Neural progenitor cell (in vitro differentiated cells): ENCODE measurements at regions not wholly inside any gene's neighbourhood (a gene's known extent, or its start where the extent isn't known, plus 50 kb on each side); places are given as distances from the start of the nearest gene placed in this dataset.

Source experiments
- DNase-seq: peaks from one replicate; pipeline ENCODE4 v3.0.0-alpha.2; 2016; ENCODE audit warnings: low spot score
- H2AFZ ChIP-seq: fragments of 200-600 bp; sonication (generic); replicated peaks from 2 replicates; pipeline ENCODE4 v1.6.1; 2016; ENCODE audit warnings: antibody characterized with exemption
- H3F3A ChIP-seq: fragments of 200-600 bp; sonication (generic); 2 replicates; pipeline ENCODE4 v1.6.1; 2016; ENCODE audit warnings: antibody characterized with exemption, low read depth
- H3K27ac ChIP-seq: fragments of 200-600 bp; sonication (generic); 2 replicates; pipeline ENCODE4 v1.5.1; 2016; ENCODE audit warnings: mild to moderate bottlenecking
- H3K27me3 ChIP-seq: fragments of 200-600 bp; sonication (generic); 2 replicates; pipeline ENCODE4 v1.6.1; 2016; ENCODE audit warnings: mild to moderate bottlenecking, moderate library complexity
- H3K36me3 ChIP-seq: fragments of 200-600 bp; sonication (generic); 2 replicates; pipeline ENCODE4 v1.5.1; 2016
- H3K4me1 ChIP-seq: fragments of 200-600 bp; sonication (generic); 2 replicates; pipeline ENCODE4 v1.6.1; 2016; ENCODE audit warnings: mixed run types
- H3K4me2 ChIP-seq: fragments of 200-600 bp; sonication (generic); 2 replicates; pipeline ENCODE4 v1.6.1; 2016
- H3K4me3 ChIP-seq: fragments of 200-600 bp; sonication (generic); 2 replicates; pipeline ENCODE4 v1.5.1; 2016
- H3K79me2 ChIP-seq: fragments of 200-600 bp; sonication (generic); 2 replicates; pipeline ENCODE4 v1.6.1; 2016; ENCODE audit warnings: low read depth
- H3K9ac ChIP-seq: fragments of 200-600 bp; sonication (generic); 2 replicates; pipeline ENCODE4 v1.6.1; 2016
- H3K9me3 ChIP-seq: fragments of 200-600 bp; sonication (generic); 2 replicates; pipeline ENCODE4 v1.5.1; 2016; ENCODE audit warnings: low read depth
- H4K20me1 ChIP-seq: fragments of 200-600 bp; sonication (generic); 2 replicates; pipeline ENCODE4 v1.6.1; 2016; ENCODE audit warnings: low read depth
- H3K27ac Mint-ChIP-seq: 3 replicates; pipeline ENCODE4 v1.8.0; 2021; ENCODE audit warnings: mixed read lengths
- H3K27me3 Mint-ChIP-seq: 2 replicates; pipeline ENCODE4 v1.8.0; 2022; ENCODE audit warnings: low read depth, mild to moderate bottlenecking, inconsistent platforms, moderate library complexity, mixed read lengths; ENCODE audit not compliant: insufficient read depth
- H3K36me3 Mint-ChIP-seq: 3 replicates; pipeline ENCODE4 v1.8.0; 2021; ENCODE audit warnings: mixed read lengths
- H3K4me1 Mint-ChIP-seq: 3 replicates; pipeline ENCODE4 v1.8.0; 2021; ENCODE audit warnings: mixed read lengths
- H3K4me3 Mint-ChIP-seq: 3 replicates; pipeline ENCODE4 v1.8.0; 2021; ENCODE audit warnings: mild to moderate bottlenecking, moderate library complexity, mixed read lengths
- H3K9me3 Mint-ChIP-seq: 3 replicates; pipeline ENCODE4 v1.8.0; 2020; ENCODE audit warnings: mixed read lengths
- EZH2 ChIP-seq: fragments of 200-600 bp; sonication (generic); IDR thresholded peaks from 2 replicates; pipeline ENCODE4 v1.6.1; 2017; ENCODE audit warnings: antibody characterized with exemption, mild to moderate bottlenecking, moderate library complexity
- EZH2phosphoT487 ChIP-seq: fragments of 200-600 bp; sonication (generic); IDR thresholded peaks from 2 replicates; pipeline ENCODE4 v1.6.1; 2017; ENCODE audit warnings: antibody characterized with exemption
- TF ChIP-seq, protein P1 (sequence below): fragments of 200-600 bp; sonication (generic); IDR thresholded peaks from 2 replicates; pipeline ENCODE4 v1.5.1; 2017; ENCODE audit warnings: antibody characterized with exemption, mild to moderate bottlenecking

DNA sequence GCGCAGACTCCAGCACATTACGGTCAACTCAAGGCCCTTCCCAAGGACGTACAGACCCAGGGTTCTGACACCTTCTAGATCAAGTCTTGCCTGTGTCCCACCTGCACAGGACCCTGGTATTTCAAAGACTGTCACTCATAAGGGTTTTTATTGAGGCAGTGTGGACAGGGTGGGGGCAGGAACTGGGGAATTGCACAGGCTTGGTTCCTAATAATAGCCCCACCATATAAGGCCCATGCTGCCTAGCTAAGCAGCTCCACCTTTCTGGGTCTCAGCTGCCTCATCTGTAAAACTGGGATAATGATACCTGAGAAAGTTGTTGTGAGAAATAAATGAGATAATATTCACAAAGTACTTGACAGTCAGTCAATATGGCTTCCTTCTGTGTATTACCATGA is 55.3 kb upstream of the PUM1 start:
- H2AFZ ChIP-seq = no peak overlapping the region
- no peak overlapping the region for H3K27ac Mint-ChIP-seq
- H3K36me3 ChIP-seq = no peaks in the 10 kb centered on the region
- H3K4me2 ChIP-seq = no peak overlapping the region
- no peak overlapping the region for H3K9ac ChIP-seq
- H4K20me1 ChIP-seq = no peaks in the 10 kb centered on the region
- no peaks in the 10 kb centered on the region for H3K27me3 ChIP-seq
- H3K4me1 ChIP-seq = peaks cover 15% of the 10 kb centered on the region
- no peak overlapping the region for H3K27ac ChIP-seq
- H3K4me3 ChIP-seq = no peak overlapping the region
- DNase-seq = no peak
- TF ChIP-seq, protein P1, sequence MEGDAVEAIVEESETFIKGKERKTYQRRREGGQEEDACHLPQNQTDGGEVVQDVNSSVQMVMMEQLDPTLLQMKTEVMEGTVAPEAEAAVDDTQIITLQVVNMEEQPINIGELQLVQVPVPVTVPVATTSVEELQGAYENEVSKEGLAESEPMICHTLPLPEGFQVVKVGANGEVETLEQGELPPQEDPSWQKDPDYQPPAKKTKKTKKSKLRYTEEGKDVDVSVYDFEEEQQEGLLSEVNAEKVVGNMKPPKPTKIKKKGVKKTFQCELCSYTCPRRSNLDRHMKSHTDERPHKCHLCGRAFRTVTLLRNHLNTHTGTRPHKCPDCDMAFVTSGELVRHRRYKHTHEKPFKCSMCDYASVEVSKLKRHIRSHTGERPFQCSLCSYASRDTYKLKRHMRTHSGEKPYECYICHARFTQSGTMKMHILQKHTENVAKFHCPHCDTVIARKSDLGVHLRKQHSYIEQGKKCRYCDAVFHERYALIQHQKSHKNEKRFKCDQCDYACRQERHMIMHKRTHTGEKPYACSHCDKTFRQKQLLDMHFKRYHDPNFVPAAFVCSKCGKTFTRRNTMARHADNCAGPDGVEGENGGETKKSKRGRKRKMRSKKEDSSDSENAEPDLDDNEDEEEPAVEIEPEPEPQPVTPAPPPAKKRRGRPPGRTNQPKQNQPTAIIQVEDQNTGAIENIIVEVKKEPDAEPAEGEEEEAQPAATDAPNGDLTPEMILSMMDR = no peak
- TF ChIP-seq EZH2phosphoT487 (no peak), EZH2 (no peak)
- peaks cover 22% of the 10 kb centered on the region for H3F3A ChIP-seq
- H3K9me3 Mint-ChIP-seq = no peaks in the 10 kb centered on the region
- H3K36me3 Mint-ChIP-seq = no peaks in the 10 kb centered on the region
- H3K4me3 Mint-ChIP-seq = no peak overlapping the region
- H3K27me3 Mint-ChIP-seq = peaks cover 2% of the 10 kb centered on the region
- no peaks in the 10 kb centered on the region for H3K9me3 ChIP-seq
- H3K4me1 Mint-ChIP-seq = peaks cover 27% of the 10 kb centered on the region
- H3K79me2 ChIP-seq = no peaks in the 10 kb centered on the region

DNA sequence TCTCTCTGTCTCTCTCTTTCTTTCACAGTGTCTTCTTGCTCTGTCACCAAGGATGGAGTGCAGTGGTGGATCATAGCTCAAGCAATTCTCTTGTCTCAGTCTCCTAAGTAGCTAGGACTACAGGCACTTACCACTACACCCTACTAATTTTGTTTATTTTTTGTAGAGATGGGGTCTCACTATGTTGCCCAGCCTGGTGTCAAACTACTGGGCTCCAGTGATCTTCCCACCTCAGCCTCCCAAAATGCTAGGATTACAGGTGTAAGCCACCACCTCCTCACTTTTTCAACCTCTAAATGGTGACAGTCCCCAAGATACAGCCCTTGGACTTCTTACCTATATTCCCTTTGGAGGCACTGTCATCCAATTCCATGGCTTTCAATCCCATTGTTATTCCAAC is 50.5 kb upstream of the PUM1 start:
- no peak for DNase-seq
- Mint-ChIP-seq H3K27ac (no peak overlapping the region), H3K9me3 (no peaks in the 10 kb centered on the region), H3K36me3 (no peaks in the 10 kb centered on the region), H3K27me3 (peaks cover 10% of the 10 kb centered on the region), H3K4me3 (no peak overlapping the region), H3K4me1 (peaks cover 16% of the 10 kb centered on the region)
- Histone ChIP-seq H3K4me3 (no peak overlapping the region), H3K79me2 (no peaks in the 10 kb centered on the region), H3F3A (peaks cover 22% of the 10 kb centered on the region), H3K9ac (no peak overlapping the region), H4K20me1 (no peaks in the 10 kb centered on the region), H3K9me3 (no peaks in the 10 kb centered on the region), H3K4me1 (peaks cover 16% of the 10 kb centered on the region), H3K36me3 (no peaks in the 10 kb centered on the region), H2AFZ (no peak overlapping the region), H3K27ac (no peak overlapping the region), H3K4me2 (no peak overlapping the region), H3K27me3 (no peaks in the 10 kb centered on the region)
- TF ChIP-seq EZH2phosphoT487 (no peak), EZH2 (no peak)
- TF ChIP-seq, protein P1 = no peak
